ENCODE measurements at regions not wholly inside any gene's neighbourhood (a gene's known extent, or its start where the extent isn't known, plus 50 kb on each side); places are given as distances from the start of the nearest gene placed in this dataset.

DNA sequence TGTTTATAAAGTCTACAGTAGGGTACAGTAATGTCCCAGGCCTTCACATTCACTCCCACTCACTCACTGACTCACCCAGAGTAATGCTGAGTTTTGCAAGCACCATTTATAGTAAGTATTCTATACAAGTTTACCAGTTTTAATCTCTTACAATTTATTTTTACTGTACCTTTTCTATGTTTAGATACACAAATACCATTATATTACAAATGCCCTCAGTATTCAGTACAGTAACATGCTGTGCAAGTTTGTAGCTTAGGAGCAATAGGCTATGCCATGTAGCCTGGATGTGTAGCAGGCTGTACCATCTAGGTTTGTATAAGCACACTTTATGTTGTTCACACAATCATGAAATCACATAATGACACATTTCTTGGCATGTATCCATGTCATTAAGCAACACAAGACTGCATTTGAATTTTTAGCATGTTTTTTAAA, 673.6 kb downstream of the CD109 start:
- Histone ChIP-seq H3K79me2 (ENCODE audit: insufficient read depth, low read length) (no peaks in the 10 kb centered on the region), H3F3A (ENCODE audit: insufficient read depth, low read length) (no peaks in the 10 kb centered on the region), H3K9me3 (ENCODE audit: low read length) (no peaks in the 10 kb centered on the region), H3K4me3 (ENCODE audit: low read depth, low read length, poor library complexity, severe bottlenecking) (no peak overlapping the region), H4K20me1 (ENCODE audit: insufficient read depth, low read length) (no peaks in the 10 kb centered on the region), H3K36me3 (ENCODE audit: insufficient read depth, low read length) (no peaks in the 10 kb centered on the region), H3K4me2 (ENCODE audit: low read length) (no peak overlapping the region), H3K9me2 (ENCODE audit: low read depth, low read length) (no peaks in the 10 kb centered on the region), H3K9ac (ENCODE audit: low read length) (no peak overlapping the region), H3K27me3 (ENCODE audit: insufficient read depth, low read length) (no peaks in the 10 kb centered on the region), H3K4me1 (ENCODE audit: insufficient read depth, low read length, severe bottlenecking) (no peaks in the 10 kb centered on the region), H2AFZ (ENCODE audit: low read length) (no peak overlapping the region), H3K27ac (ENCODE audit: low read depth, low read length, poor library complexity, severe bottlenecking) (no peak overlapping the region)
- TF ChIP-seq EZH2 (IDR thresholded peaks at IDR 0.05; ENCODE audit: borderline replicate concordance, low read length), result no peak
- TF ChIP-seq, protein P1, sequence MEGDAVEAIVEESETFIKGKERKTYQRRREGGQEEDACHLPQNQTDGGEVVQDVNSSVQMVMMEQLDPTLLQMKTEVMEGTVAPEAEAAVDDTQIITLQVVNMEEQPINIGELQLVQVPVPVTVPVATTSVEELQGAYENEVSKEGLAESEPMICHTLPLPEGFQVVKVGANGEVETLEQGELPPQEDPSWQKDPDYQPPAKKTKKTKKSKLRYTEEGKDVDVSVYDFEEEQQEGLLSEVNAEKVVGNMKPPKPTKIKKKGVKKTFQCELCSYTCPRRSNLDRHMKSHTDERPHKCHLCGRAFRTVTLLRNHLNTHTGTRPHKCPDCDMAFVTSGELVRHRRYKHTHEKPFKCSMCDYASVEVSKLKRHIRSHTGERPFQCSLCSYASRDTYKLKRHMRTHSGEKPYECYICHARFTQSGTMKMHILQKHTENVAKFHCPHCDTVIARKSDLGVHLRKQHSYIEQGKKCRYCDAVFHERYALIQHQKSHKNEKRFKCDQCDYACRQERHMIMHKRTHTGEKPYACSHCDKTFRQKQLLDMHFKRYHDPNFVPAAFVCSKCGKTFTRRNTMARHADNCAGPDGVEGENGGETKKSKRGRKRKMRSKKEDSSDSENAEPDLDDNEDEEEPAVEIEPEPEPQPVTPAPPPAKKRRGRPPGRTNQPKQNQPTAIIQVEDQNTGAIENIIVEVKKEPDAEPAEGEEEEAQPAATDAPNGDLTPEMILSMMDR (IDR thresholded peaks at IDR 0.05; ENCODE audit: low read length), result no peak

DNA sequence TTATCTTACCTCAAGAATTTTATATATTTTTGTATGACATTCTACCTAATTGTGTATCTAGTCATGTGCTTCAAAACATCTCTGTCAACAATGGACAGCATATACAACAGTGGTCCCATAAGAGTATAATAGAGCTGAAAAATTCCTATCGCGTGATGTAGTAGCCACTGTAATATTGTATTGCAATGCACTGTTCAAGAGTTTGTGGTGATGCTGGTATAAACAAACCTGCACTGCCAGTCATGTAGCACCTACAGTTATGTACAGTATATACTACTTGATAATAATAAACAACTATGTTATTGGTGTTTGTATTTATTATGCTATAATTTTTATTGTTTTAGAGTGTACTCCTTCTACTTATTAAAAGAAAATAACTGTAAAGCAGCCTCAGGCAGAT, 672.7 kb downstream of the CD109 start:
- Histone ChIP-seq H4K20me1 (ENCODE audit: insufficient read depth, low read length) (no peaks in the 10 kb centered on the region), H3K9ac (ENCODE audit: low read length) (no peak overlapping the region), H3K4me1 (ENCODE audit: insufficient read depth, low read length, severe bottlenecking) (no peaks in the 10 kb centered on the region), H3F3A (ENCODE audit: insufficient read depth, low read length) (no peaks in the 10 kb centered on the region), H3K9me2 (ENCODE audit: low read depth, low read length) (no peaks in the 10 kb centered on the region), H3K36me3 (ENCODE audit: insufficient read depth, low read length) (no peaks in the 10 kb centered on the region), H3K27ac (ENCODE audit: low read depth, low read length, poor library complexity, severe bottlenecking) (no peak overlapping the region), H3K79me2 (ENCODE audit: insufficient read depth, low read length) (no peaks in the 10 kb centered on the region), H2AFZ (ENCODE audit: low read length) (no peak overlapping the region), H3K4me2 (ENCODE audit: low read length) (no peak overlapping the region), H3K9me3 (ENCODE audit: low read length) (no peaks in the 10 kb centered on the region), H3K27me3 (ENCODE audit: insufficient read depth, low read length) (no peaks in the 10 kb centered on the region), H3K4me3 (ENCODE audit: low read depth, low read length, poor library complexity, severe bottlenecking) (no peak overlapping the region)
- TF ChIP-seq EZH2 (IDR thresholded peaks at IDR 0.05; ENCODE audit: borderline replicate concordance, low read length), result no peak
- TF ChIP-seq, protein P1 (IDR thresholded peaks at IDR 0.05; ENCODE audit: low read length), result no peak

- Histone ChIP-seq H4K20me1 (ENCODE audit: insufficient read depth, low read length) (no peaks in the 10 kb centered on the region), H3K4me1 (ENCODE audit: insufficient read depth, low read length, severe bottlenecking) (no peaks in the 10 kb centered on the region), H3K9me2 (ENCODE audit: low read depth, low read length) (no peaks in the 10 kb centered on the region)
These were observed 670.6 kb downstream of the CD109 start for GRCh38 chr6:74366634-74367033.

More at GRCh38 chr6:74366634-74367033, 670.6 kb downstream of the CD109 start:
- Histone ChIP-seq H3K27ac (ENCODE audit: low read depth, low read length, poor library complexity, severe bottlenecking) (no peak overlapping the region), H2AFZ (ENCODE audit: low read length) (no peak overlapping the region), H3K9me3 (ENCODE audit: low read length) (no peaks in the 10 kb centered on the region), H3K9ac (ENCODE audit: low read length) (no peak overlapping the region), H3K4me2 (ENCODE audit: low read length) (no peak overlapping the region), H3K36me3 (ENCODE audit: insufficient read depth, low read length) (no peaks in the 10 kb centered on the region), H3K4me3 (ENCODE audit: low read depth, low read length, poor library complexity, severe bottlenecking) (no peak overlapping the region), H3K79me2 (ENCODE audit: insufficient read depth, low read length) (no peaks in the 10 kb centered on the region), H3F3A (ENCODE audit: insufficient read depth, low read length) (no peaks in the 10 kb centered on the region), H3K27me3 (ENCODE audit: insufficient read depth, low read length) (no peaks in the 10 kb centered on the region)
- TF ChIP-seq, protein P1 (IDR thresholded peaks at IDR 0.05; ENCODE audit: low read length), result no peak
- no peak for TF ChIP-seq EZH2 (IDR thresholded peaks at IDR 0.05; ENCODE audit: borderline replicate concordance, low read length)
